Body of pancreas (tissue), 4 donors: ENCODE measurements at regions not wholly inside any gene's neighbourhood (a gene's known extent, or its start where the extent isn't known, plus 50 kb on each side); places are given as distances from the start of the nearest gene placed in this dataset.
"Not testable (repeated sequence)": the region's sequence is repeated elsewhere in the genome, so short reads cannot be mapped to it uniquely, and the experiment has no call there.

ENCODE experiments used
- CTCF ChIP-seq, 7 experiments: fragments of 450-650 bp in 4 of 7; fragments of 200-600 bp in 3 of 7; sonication (generic) in 3 of 7; IDR thresholded peaks; one replicate each; pipeline ENCODE4 v1.5.1; 2016 to 2019; ENCODE audit warnings: antibody characterized with exemption in 7 of 7
- POLR2A ChIP-seq, 3 donors: fragments of 450-650 bp; IDR thresholded peaks; one replicate each; pipeline ENCODE4 v1.6.1; 2016; ENCODE audit warnings: antibody characterized with exemption in 3 of 3, mild to moderate bottlenecking in 2 of 3

DNA sequence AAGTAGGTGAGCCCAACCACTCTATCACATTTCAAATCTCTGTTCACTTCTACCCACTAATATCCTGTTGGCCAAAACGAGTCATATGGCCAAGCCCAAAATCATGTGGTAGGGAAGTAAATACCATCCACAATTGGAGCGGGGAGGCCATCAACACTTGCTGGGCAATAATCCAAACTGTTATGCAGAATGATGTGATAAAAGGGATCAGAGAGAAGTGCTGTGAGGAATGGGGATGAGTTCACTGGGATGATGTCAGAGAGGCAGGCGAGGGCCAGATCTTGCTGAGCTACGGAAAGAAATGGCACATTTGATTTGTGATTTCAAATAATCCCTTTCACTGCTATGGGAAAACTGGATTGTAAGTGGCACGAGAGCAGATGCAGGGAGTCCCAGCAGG is 188.4 kb downstream of the NPIPA8 start:
- TF ChIP-seq CTCF, POLR2A (IDR thresholded peaks at IDR 0.05): not testable (repeated sequence)
